GM23248 (cell line): ENCODE measurements at regions not wholly inside any gene's neighbourhood (a gene's known extent, or its start where the extent isn't known, plus 50 kb on each side); places are given as distances from the start of the nearest gene placed in this dataset.
"Not testable (repeated sequence)": the region's sequence is repeated elsewhere in the genome, so short reads cannot be mapped to it uniquely, and the experiment has no call there.

ENCODE experiments used
- DNase-seq: peaks from one replicate; pipeline ENCODE4 v3.0.0-alpha.2; 2015
- H2AFZ ChIP-seq: fragments of 200-600 bp; sonication (generic); 2 replicates; pipeline ENCODE4 v1.6.1; 2016; ENCODE audit warnings: antibody characterized with exemption
- H3F3A ChIP-seq: fragments of 200-600 bp; sonication (generic); 2 replicates; pipeline ENCODE4 v1.6.1; 2016; ENCODE audit warnings: mild to moderate bottlenecking, antibody characterized with exemption, mixed run types; ENCODE audit not compliant: insufficient read depth
- H3K27ac ChIP-seq: fragments of 200-600 bp; sonication (generic); 2 replicates; pipeline ENCODE4 v1.5.1; 2016; ENCODE audit warnings: mild to moderate bottlenecking
- H3K27me3 ChIP-seq: fragments of 200-600 bp; sonication (generic); replicated peaks from 2 replicates; pipeline ENCODE4 v1.6.1; 2016; ENCODE audit warnings: mild to moderate bottlenecking; ENCODE audit not compliant: insufficient read depth
- H3K36me3 ChIP-seq: fragments of 200-600 bp; sonication (generic); 2 replicates; pipeline ENCODE4 v1.6.1; 2016; ENCODE audit warnings: low read depth, mild to moderate bottlenecking
- H3K4me1 ChIP-seq: fragments of 200-600 bp; sonication (generic); 2 replicates; pipeline ENCODE4 v1.6.1; 2016; ENCODE audit warnings: mild to moderate bottlenecking; ENCODE audit not compliant: insufficient read depth
- H3K4me2 ChIP-seq: fragments of 200-600 bp; sonication (generic); one replicate; pipeline ENCODE4 v1.6.1; 2016; ENCODE audit warnings: mild to moderate bottlenecking; ENCODE audit not compliant: unreplicated experiment
- H3K4me3 ChIP-seq: fragments of 200-600 bp; sonication (generic); 2 replicates; pipeline ENCODE4 v1.5.1; 2016; ENCODE audit warnings: mild to moderate bottlenecking
- H3K79me2 ChIP-seq: fragments of 200-600 bp; sonication (generic); 2 replicates; pipeline ENCODE4 v1.6.1; 2016; ENCODE audit warnings: mild to moderate bottlenecking; ENCODE audit not compliant: insufficient read depth
- H3K9ac ChIP-seq: fragments of 200-600 bp; sonication (generic); 2 replicates; pipeline ENCODE4 v1.6.1; 2016; ENCODE audit warnings: mild to moderate bottlenecking
- H3K9me2 ChIP-seq: fragments of 200-600 bp; sonication (generic); 2 replicates; pipeline ENCODE4 v1.6.1; 2016; ENCODE audit warnings: mixed run types, mild to moderate bottlenecking, moderate library complexity; ENCODE audit not compliant: insufficient read depth
- H3K9me3 ChIP-seq: fragments of 200-600 bp; sonication (generic); one replicate; pipeline ENCODE4 v1.6.1; 2017; ENCODE audit warnings: low read depth
- H4K20me1 ChIP-seq: fragments of 200-600 bp; sonication (generic); 2 replicates; pipeline ENCODE4 v1.6.0; 2016; ENCODE audit not compliant: insufficient read depth
- EZH2 ChIP-seq: fragments of 200-600 bp; sonication (generic); IDR thresholded peaks from 2 replicates; pipeline ENCODE4 v1.6.1; 2018; ENCODE audit warnings: antibody characterized with exemption, mild to moderate bottlenecking; ENCODE audit not compliant: insufficient read depth, poor library complexity, severe bottlenecking
- EZH2phosphoT487 ChIP-seq: fragments of 200-600 bp; sonication (generic); IDR thresholded peaks from 2 replicates; pipeline ENCODE4 v1.6.1; 2018; ENCODE audit warnings: antibody characterized with exemption, moderate library complexity, mild to moderate bottlenecking, low read depth; ENCODE audit not compliant: insufficient read depth
- WGBS, 2 experiments: methylation state at CpG; one replicate each; pipeline ENCODE4 v1.1.6; 2015 to 2017; ENCODE audit warnings: low lambda C conversion rate in 2 of 2, low coverage in 1 of 2; ENCODE audit errors: missing lambda C conversion rate in 2 of 2; 5-methylcytosine and 5-hydroxymethylcytosine counted together
- in situ Hi-C: fragments of 300-500 bp; cut with MboI; formaldehyde crosslinking; loops from 2 replicates; pipeline ENCODE4 v1.15.0; 2020

- Histone ChIP-seq H3K79me2 (no peaks in the 10 kb centered on the region), H3K36me3 (no peaks in the 10 kb centered on the region), H3K4me1 (no peaks in the 10 kb centered on the region), H3F3A (no peaks in the 10 kb centered on the region), H3K9me2 (no peaks in the 10 kb centered on the region), H3K4me3 (no peak overlapping the region), H3K9ac (no peak overlapping the region), H2AFZ (no peak overlapping the region), H3K27me3 (no peaks in the 10 kb centered on the region), H3K9me3 (no peaks in the 10 kb centered on the region), H3K4me2 (no peak overlapping the region), H3K27ac (no peak overlapping the region), H4K20me1 (no peaks in the 10 kb centered on the region)
- in situ Hi-C loops: no loop called here
- no peak for DNase-seq
- 58 to 59% methylated on average over 2 of the region's 2 CpGs for WGBS, 2 experiments
- no peak for TF ChIP-seq EZH2
- no peak for TF ChIP-seq EZH2phosphoT487
These were observed 1299.9 kb upstream of the MIR17HG start for GRCh38 chr13:90047600-90047999.

- Histone ChIP-seq H3F3A (no peaks in the 10 kb centered on the region), H3K9ac (no peak overlapping the region), H3K27me3 (no peaks in the 10 kb centered on the region), H3K4me2 (no peak overlapping the region), H3K27ac (no peak overlapping the region), H2AFZ (no peak overlapping the region), H3K9me3 (no peaks in the 10 kb centered on the region), H3K79me2 (no peaks in the 10 kb centered on the region), H3K9me2 (no peaks in the 10 kb centered on the region), H3K36me3 (no peaks in the 10 kb centered on the region), H3K4me1 (no peaks in the 10 kb centered on the region), H3K4me3 (no peak overlapping the region), H4K20me1 (no peaks in the 10 kb centered on the region)
- no peak for TF ChIP-seq EZH2
- no peak for DNase-seq
- WGBS, 2 experiments: 29 to 42% methylated on average over 2 of the region's 2 CpGs
- in situ Hi-C loops: no loop called here
These were observed 1297.4 kb upstream of the MIR17HG start for GRCh38 chr13:90049989-90050671.

- Histone ChIP-seq H3K27me3 (no peaks in the 10 kb centered on the region), H3K27ac (no peak overlapping the region), H3K9ac (no peak overlapping the region), H3K36me3 (no peaks in the 10 kb centered on the region), H3K4me3 (no peak overlapping the region), H3K79me2 (no peaks in the 10 kb centered on the region), H2AFZ (peak overlapping the region; percentile 48; the same call in 1 of the 2 replicates), H3K4me1 (no peaks in the 10 kb centered on the region), H4K20me1 (no peaks in the 10 kb centered on the region), H3K4me2 (no peak overlapping the region), H3F3A (no peaks in the 10 kb centered on the region), H3K9me2 (no peaks in the 10 kb centered on the region), H3K9me3 (no peaks in the 10 kb centered on the region)
- in situ Hi-C loops: no loop called here
- TF ChIP-seq EZH2: no peak
- no peak for TF ChIP-seq EZH2phosphoT487
- WGBS, 2 experiments: 56 to 58% methylated on average over 3 of the region's 3 CpGs
- peak; percentile 12 for DNase-seq
These were observed 1292.4 kb upstream of the MIR17HG start for GRCh38 chr13:90055121-90055520.

GRCh38 chr13:90055760-90056159 lies 1291.7 kb upstream of the MIR17HG start:
- no peaks in the 10 kb centered on the region for H3K36me3 ChIP-seq
- in situ Hi-C loops: no loop called here

GRCh38 chr13:90064226-90064625 lies 1283.3 kb upstream of the MIR17HG start:
- H4K20me1 ChIP-seq, DNase-seq, H3K27me3 ChIP-seq, H3F3A ChIP-seq, H3K4me3 ChIP-seq, H3K4me2 ChIP-seq, H3K27ac ChIP-seq, H3K9me2 ChIP-seq, H3K9me3 ChIP-seq, in situ Hi-C loops, H3K36me3 ChIP-seq, H3K4me1 ChIP-seq, H3K79me2 ChIP-seq, H3K9ac ChIP-seq: not testable (repeated sequence)
- 0 out of 2 replicates have a peak overlapping the region, but pooled peaks have one; percentile 11 for H2AFZ ChIP-seq

More at GRCh38 chr13:90055760-90056159, 1291.7 kb upstream of the MIR17HG start:
- no peaks in the 10 kb centered on the region for H3K79me2 ChIP-seq
- H3K9ac ChIP-seq: no peak overlapping the region
- H3F3A ChIP-seq: no peaks in the 10 kb centered on the region
- no peak overlapping the region for H3K4me3 ChIP-seq
- no peaks in the 10 kb centered on the region for H4K20me1 ChIP-seq
- no peaks in the 10 kb centered on the region for H3K9me3 ChIP-seq
- no peaks in the 10 kb centered on the region for H3K27me3 ChIP-seq
- no peak overlapping the region for H2AFZ ChIP-seq
- H3K9me2 ChIP-seq: no peaks in the 10 kb centered on the region
- TF ChIP-seq EZH2 (no peak), EZH2phosphoT487 (no peak)
- no peaks in the 10 kb centered on the region for H3K4me1 ChIP-seq
- no peak overlapping the region for H3K27ac ChIP-seq
- H3K4me2 ChIP-seq: no peak overlapping the region
- DNase-seq: no peak
